Progenitor cell of endocrine pancreas (in vitro differentiated cells): ENCODE measurements at regions not wholly inside any gene's neighbourhood (a gene's known extent, or its start where the extent isn't known, plus 50 kb on each side); places are given as distances from the start of the nearest gene placed in this dataset.
"Not testable (repeated sequence)": the region's sequence is repeated elsewhere in the genome, so short reads cannot be mapped to it uniquely, and the experiment has no call there.

Experiments
- DNase-seq: peaks from one replicate; pipeline ENCODE4 v3.0.0; 2021; ENCODE audit warnings: low spot score; ENCODE audit not compliant: unreplicated experiment
- H3K27ac Mint-ChIP-seq: 2 replicates; pipeline ENCODE4 v1.8.0; 2021; ENCODE audit warnings: mild to moderate bottlenecking, moderate library complexity, mixed read lengths
- H3K27me3 Mint-ChIP-seq: 2 replicates; pipeline ENCODE4 v1.8.0; 2021; ENCODE audit warnings: mixed read lengths
- H3K36me3 Mint-ChIP-seq: 2 replicates; pipeline ENCODE4 v1.8.0; 2022; ENCODE audit warnings: mixed read lengths; ENCODE audit not compliant: insufficient read depth
- H3K4me1 Mint-ChIP-seq: 2 replicates; pipeline ENCODE4 v1.8.0; 2021; ENCODE audit warnings: low read depth, mixed read lengths
- H3K4me3 Mint-ChIP-seq: 2 replicates; pipeline ENCODE4 v1.8.0; 2021; ENCODE audit warnings: low read depth, mild to moderate bottlenecking, moderate library complexity, mixed read lengths
- H3K9me3 Mint-ChIP-seq: 2 replicates; pipeline ENCODE4 v1.8.0; 2021; ENCODE audit warnings: low read depth, mixed read lengths
- TF ChIP-seq, protein P1 (sequence below): fragments of 200-600 bp; sonication (generic); IDR thresholded peaks from one replicate; pipeline ENCODE4 v1.5.0; 2021; ENCODE audit warnings: antibody characterized with exemption, mild to moderate bottlenecking; ENCODE audit not compliant: unreplicated experiment

DNA sequence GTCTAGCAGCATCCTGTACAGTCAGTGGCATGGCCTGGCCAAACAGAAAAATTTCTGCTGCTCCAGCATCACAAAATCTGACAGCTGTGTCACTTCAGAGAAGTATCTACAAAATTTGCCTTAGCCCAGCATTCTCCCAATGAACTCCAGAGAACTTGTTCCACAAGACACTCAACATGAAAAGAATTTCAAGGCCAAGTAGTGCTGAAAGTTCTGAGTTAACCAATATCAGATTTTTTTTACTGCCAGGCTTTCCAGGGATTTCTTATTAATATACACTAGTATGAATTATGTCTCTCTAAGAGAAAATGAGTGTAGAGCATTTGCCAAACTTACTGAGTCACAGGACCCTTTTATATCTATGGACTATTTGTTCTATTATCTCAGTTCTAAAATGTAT, 68.8 kb downstream of the OR5AK2 start:
- H3K27me3 Mint-ChIP-seq: no peaks in the 10 kb centered on the region
- no peak overlapping the region for H3K27ac Mint-ChIP-seq
- no peaks in the 10 kb centered on the region for H3K4me1 Mint-ChIP-seq
- TF ChIP-seq, protein P1, sequence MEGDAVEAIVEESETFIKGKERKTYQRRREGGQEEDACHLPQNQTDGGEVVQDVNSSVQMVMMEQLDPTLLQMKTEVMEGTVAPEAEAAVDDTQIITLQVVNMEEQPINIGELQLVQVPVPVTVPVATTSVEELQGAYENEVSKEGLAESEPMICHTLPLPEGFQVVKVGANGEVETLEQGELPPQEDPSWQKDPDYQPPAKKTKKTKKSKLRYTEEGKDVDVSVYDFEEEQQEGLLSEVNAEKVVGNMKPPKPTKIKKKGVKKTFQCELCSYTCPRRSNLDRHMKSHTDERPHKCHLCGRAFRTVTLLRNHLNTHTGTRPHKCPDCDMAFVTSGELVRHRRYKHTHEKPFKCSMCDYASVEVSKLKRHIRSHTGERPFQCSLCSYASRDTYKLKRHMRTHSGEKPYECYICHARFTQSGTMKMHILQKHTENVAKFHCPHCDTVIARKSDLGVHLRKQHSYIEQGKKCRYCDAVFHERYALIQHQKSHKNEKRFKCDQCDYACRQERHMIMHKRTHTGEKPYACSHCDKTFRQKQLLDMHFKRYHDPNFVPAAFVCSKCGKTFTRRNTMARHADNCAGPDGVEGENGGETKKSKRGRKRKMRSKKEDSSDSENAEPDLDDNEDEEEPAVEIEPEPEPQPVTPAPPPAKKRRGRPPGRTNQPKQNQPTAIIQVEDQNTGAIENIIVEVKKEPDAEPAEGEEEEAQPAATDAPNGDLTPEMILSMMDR: no peak
- H3K36me3 Mint-ChIP-seq: no peaks in the 10 kb centered on the region
- DNase-seq: no peak
- no peak overlapping the region for H3K4me3 Mint-ChIP-seq
- H3K9me3 Mint-ChIP-seq: peaks cover 19% of the 10 kb centered on the region

DNA sequence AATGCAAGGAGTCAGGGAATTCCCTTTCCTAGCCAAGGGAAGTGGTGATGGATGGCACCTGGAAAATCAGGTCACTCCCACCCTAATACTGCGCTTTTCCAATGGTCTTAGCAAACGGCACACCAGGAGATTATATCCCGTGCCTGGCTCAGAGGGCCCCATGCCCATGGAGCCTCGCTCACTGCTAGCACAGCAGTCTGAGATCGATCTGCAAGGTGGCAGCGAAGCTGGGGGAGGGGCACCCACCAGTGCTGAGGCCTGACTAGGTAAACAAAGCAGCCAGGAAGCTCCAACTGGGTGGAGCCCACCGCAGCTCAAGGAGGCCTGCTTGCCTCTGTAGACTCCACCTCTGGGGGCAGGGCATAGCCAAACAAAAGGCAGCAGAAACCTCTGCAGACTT, 74.2 kb downstream of the OR5AK2 start:
- not testable (repeated sequence) for DNase-seq, H3K4me1 Mint-ChIP-seq, H3K27ac Mint-ChIP-seq, H3K27me3 Mint-ChIP-seq, H3K36me3 Mint-ChIP-seq, H3K4me3 Mint-ChIP-seq
- H3K9me3 Mint-ChIP-seq: peaks cover 23% of the 10 kb centered on the region

DNA sequence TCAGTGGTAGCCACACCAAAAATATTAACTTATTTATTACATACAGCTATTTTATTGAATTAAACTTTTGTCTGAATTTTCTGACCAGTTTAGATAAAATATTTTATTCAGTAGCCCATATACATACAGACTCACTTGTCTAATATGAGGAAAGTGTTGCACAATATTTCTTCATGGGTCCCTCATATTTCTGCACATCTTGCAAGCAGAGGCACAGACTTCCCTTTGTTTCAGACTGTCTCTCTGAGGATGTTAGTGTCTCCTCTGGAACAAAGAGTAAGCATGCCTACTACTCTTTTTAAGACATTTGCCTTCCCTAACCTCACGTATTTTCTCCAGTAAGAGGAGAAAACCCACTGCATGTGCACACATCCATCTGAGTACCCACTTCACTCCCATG, 81.2 kb downstream of the OR5AK2 start:
- H3K4me1 Mint-ChIP-seq: no peaks in the 10 kb centered on the region
- peaks cover under 1% of the 10 kb centered on the region for H3K9me3 Mint-ChIP-seq
- H3K4me3 Mint-ChIP-seq: no peak overlapping the region
- H3K27ac Mint-ChIP-seq: no peak overlapping the region
- no peaks in the 10 kb centered on the region for H3K36me3 Mint-ChIP-seq
- H3K27me3 Mint-ChIP-seq: no peaks in the 10 kb centered on the region
- no peak for DNase-seq
- TF ChIP-seq, protein P1: no peak

DNA sequence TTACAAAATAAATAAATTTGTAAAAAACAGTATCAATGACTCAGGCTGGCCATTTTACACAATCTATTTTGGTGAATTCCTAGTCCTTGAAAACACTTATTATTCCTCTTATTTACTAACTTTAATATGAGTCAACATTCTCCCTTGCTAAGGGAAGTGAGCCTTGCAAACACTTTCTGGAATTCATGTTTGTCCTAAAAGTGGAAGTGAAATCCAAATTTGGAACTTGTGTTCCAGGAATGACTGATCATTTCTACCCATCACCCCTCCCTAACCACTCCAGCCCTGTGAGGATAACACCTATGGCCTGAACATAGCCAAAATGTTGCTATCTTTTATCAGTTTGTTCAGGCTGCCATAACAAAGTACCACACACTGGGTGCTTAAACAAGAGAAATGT, 83.1 kb downstream of the OR5AK2 start:
- H3K36me3 Mint-ChIP-seq: no peaks in the 10 kb centered on the region
- H3K27me3 Mint-ChIP-seq: no peaks in the 10 kb centered on the region
- no peaks in the 10 kb centered on the region for H3K4me1 Mint-ChIP-seq
- TF ChIP-seq, protein P1: no peak
- no peaks in the 10 kb centered on the region for H3K9me3 Mint-ChIP-seq
- no peak overlapping the region for H3K4me3 Mint-ChIP-seq
- no peak overlapping the region for H3K27ac Mint-ChIP-seq
- DNase-seq: no peak

DNA sequence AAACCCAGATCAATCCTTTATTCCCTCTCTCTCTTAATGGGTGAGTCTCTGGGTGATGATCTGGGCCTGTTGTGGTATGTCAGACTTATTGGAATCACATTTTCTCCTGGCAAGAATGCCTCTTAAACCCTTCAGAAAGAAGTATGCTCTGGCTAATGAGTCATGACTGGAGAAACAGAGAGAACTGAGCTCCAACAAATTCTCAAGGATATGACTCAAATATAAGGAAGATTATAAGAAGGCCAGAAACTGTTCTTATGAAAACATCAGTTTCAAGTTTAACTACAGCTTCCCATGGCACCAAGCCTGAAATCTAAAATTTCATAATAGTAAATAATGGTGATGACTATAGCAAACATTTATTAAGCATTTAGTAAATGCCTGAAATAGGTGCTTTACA, 83.9 kb downstream of the OR5AK2 start:
- Mint-ChIP-seq H3K27me3 (no peaks in the 10 kb centered on the region), H3K36me3 (no peaks in the 10 kb centered on the region), H3K4me3 (no peak overlapping the region), H3K27ac (no peak overlapping the region), H3K9me3 (no peaks in the 10 kb centered on the region), H3K4me1 (no peaks in the 10 kb centered on the region)
- DNase-seq: no peak
- TF ChIP-seq, protein P1: no peak

DNA sequence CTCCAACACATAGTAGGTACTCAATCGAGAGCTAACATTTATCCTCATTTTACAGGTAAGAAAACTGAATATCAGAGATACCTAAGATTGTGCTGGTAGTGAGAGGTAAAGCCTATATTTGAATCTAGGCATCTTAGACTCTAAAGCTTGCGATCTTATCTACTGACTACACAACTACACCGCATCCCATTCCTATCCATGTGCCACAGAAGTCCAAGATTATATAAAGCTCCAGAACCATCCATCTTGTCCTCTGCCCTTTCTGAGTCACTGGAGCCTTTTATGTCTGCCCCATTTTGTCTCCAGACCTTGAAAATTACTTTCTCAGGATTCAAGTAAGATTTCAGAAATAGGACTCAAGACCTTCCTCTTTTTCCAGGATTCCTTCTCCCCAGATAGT, 84.4 kb downstream of the OR5AK2 start:
- H3K27ac Mint-ChIP-seq: no peak overlapping the region
- no peaks in the 10 kb centered on the region for H3K36me3 Mint-ChIP-seq

More for the DNA sequence above, 84.4 kb downstream of the OR5AK2 start:
- no peak overlapping the region for H3K4me3 Mint-ChIP-seq
- no peak for DNase-seq
- H3K27me3 Mint-ChIP-seq: no peaks in the 10 kb centered on the region
- H3K4me1 Mint-ChIP-seq: no peaks in the 10 kb centered on the region
- TF ChIP-seq, protein P1: no peak
- H3K9me3 Mint-ChIP-seq: no peaks in the 10 kb centered on the region
